HL-60 (cell line): ENCODE measurements at regions not wholly inside any gene's neighbourhood (a gene's known extent, or its start where the extent isn't known, plus 50 kb on each side); places are given as distances from the start of the nearest gene placed in this dataset.

Source experiments
- DNase-seq, 2 experiments: peaks; one replicate each; pipeline ENCODE4 v3.0.0-alpha.2; 2010 to 2020; ENCODE audit warnings: low read depth in 1 of 2, low spot score in 1 of 2
- H3K27ac ChIP-seq: fragments of 250-450 bp; sonication (Bioruptor Pico); replicated peaks from 2 replicates; pipeline ENCODE4 v1.5.1; 2020; ENCODE audit warnings: mild to moderate bottlenecking, moderate library complexity
- H3K27me3 ChIP-seq: fragments of 250-450 bp; sonication (Bioruptor Pico); 2 replicates; pipeline ENCODE4 v1.5.1; 2021; ENCODE audit warnings: mild to moderate bottlenecking, moderate library complexity; ENCODE audit not compliant: insufficient read depth, poor library complexity, severe bottlenecking
- H3K4me3 ChIP-seq: replicated peaks from 2 replicates; pipeline ENCODE4 v1.5.1; 2011; ENCODE audit warnings: mild to moderate bottlenecking, control low read depth, low read length; ENCODE audit not compliant: insufficient read depth
- GABPA ChIP-seq: IDR thresholded peaks from 2 replicates; pipeline ENCODE4 v1.6.1; 2012; ENCODE audit warnings: low read depth
- POLR2AphosphoS5 ChIP-seq: IDR thresholded peaks from 2 replicates; pipeline ENCODE4 v1.6.1; 2012; ENCODE audit warnings: low read depth
- REST ChIP-seq: IDR thresholded peaks from 2 replicates; pipeline ENCODE4 v1.6.1; 2012; ENCODE audit warnings: low read depth; ENCODE audit not compliant: insufficient replicate concordance
- SPI1 ChIP-seq: IDR thresholded peaks from 2 replicates; pipeline ENCODE4 v1.6.1; 2012; ENCODE audit warnings: low read depth, mild to moderate bottlenecking, borderline replicate concordance
- TF ChIP-seq, protein P1 (sequence below): IDR thresholded peaks from one replicate; pipeline ENCODE4 v1.5.1; 2011; ENCODE audit warnings: low read length, control low read depth, inconsistent platforms; ENCODE audit not compliant: insufficient read depth

DNA sequence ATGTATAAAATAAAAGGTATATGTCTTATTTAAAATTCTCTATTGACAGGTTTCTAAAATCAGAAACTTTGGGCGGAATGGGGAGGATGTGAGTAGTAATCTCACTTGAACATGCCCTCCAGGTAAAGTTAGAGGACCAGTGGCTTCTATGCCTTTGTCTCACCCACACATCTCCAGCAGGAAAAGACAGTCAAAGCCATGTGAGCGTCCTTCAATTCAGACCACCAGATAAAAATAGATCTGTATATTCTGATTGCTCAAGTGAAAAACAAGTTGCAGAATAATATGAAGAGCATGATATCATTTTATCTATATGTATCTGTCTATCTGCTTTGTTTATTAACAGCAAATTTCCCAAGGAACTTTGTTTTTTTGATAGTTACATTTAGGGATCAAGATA, 152.2 kb downstream of the TMCO5A start:
- no peak overlapping the region for H3K27ac ChIP-seq
- H3K4me3 ChIP-seq: no peak overlapping the region
- TF ChIP-seq, protein P1, sequence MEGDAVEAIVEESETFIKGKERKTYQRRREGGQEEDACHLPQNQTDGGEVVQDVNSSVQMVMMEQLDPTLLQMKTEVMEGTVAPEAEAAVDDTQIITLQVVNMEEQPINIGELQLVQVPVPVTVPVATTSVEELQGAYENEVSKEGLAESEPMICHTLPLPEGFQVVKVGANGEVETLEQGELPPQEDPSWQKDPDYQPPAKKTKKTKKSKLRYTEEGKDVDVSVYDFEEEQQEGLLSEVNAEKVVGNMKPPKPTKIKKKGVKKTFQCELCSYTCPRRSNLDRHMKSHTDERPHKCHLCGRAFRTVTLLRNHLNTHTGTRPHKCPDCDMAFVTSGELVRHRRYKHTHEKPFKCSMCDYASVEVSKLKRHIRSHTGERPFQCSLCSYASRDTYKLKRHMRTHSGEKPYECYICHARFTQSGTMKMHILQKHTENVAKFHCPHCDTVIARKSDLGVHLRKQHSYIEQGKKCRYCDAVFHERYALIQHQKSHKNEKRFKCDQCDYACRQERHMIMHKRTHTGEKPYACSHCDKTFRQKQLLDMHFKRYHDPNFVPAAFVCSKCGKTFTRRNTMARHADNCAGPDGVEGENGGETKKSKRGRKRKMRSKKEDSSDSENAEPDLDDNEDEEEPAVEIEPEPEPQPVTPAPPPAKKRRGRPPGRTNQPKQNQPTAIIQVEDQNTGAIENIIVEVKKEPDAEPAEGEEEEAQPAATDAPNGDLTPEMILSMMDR: no peak
- TF ChIP-seq SPI1: no peak
- no peak for TF ChIP-seq POLR2AphosphoS5
- TF ChIP-seq GABPA: no peak
- TF ChIP-seq REST: no peak
- H3K27me3 ChIP-seq: no peaks in the 10 kb centered on the region
- no peak for DNase-seq

- no peak for DNase-seq
- Histone ChIP-seq H3K27ac (no peak overlapping the region), H3K4me3 (no peak overlapping the region), H3K27me3 (no peaks in the 10 kb centered on the region)
- TF ChIP-seq POLR2AphosphoS5: no peak
- TF ChIP-seq, protein P1: no peak
- no peak for TF ChIP-seq REST
- no peak for TF ChIP-seq SPI1
- no peak for TF ChIP-seq GABPA
Measured at GRCh38 chr15:38088971-38089370, 154.5 kb downstream of the TMCO5A start.

GRCh38 chr15:38090223-38090622, 155.8 kb downstream of the TMCO5A start:
- H3K27me3 ChIP-seq: no peaks in the 10 kb centered on the region
- TF ChIP-seq REST: no peak
- TF ChIP-seq SPI1: no peak
- TF ChIP-seq, protein P1: no peak
- DNase-seq: no peak
- no peak overlapping the region for H3K27ac ChIP-seq
- no peak overlapping the region for H3K4me3 ChIP-seq
